Endometrium (tissue), 2 donors: ENCODE measurements at regions not wholly inside any gene's neighbourhood (a gene's known extent, or its start where the extent isn't known, plus 50 kb on each side); places are given as distances from the start of the nearest gene placed in this dataset.

Experiments used
- FAIRE-seq: peaks from 2 replicates; lab custom pipeline; 2012; peaks lifted over from hg19 to GRCh38; lab: Jason Lieb, UNC
- donor health status: control.
- donor health status: control.

GRCh38 chr4:54545663-54546424 is 111.9 kb upstream of the KIT start:
- FAIRE-seq = no peak

- no peak for FAIRE-seq
These were observed 110.3 kb upstream of the KIT start for GRCh38 chr4:54547299-54548097.

GRCh38 chr4:54548098-54548620 is 109.6 kb upstream of the KIT start:
- FAIRE-seq = no peak

GRCh38 chr4:54548831-54549460 is 108.8 kb upstream of the KIT start:
- FAIRE-seq = no peak

- no peak for FAIRE-seq
These were observed 107.2 kb upstream of the KIT start for GRCh38 chr4:54550395-54551171.

GRCh38 chr4:54553001-54553400 is 104.8 kb upstream of the KIT start:
- FAIRE-seq = no peak

GRCh38 chr4:54554339-54554990 is 103.3 kb upstream of the KIT start:
- no peak for FAIRE-seq

- FAIRE-seq = no peak
These were observed 101.7 kb upstream of the KIT start for GRCh38 chr4:54556051-54556450.

GRCh38 chr4:54556587-54556986 is 101.2 kb upstream of the KIT start:
- no peak for FAIRE-seq

GRCh38 chr4:54558889-54559677 is 98.7 kb upstream of the KIT start:
- FAIRE-seq = no peak

- no peak for FAIRE-seq
These were observed 97.2 kb upstream of the KIT start for GRCh38 chr4:54560513-54560912.

GRCh38 chr4:54561940-54562339 is 95.8 kb upstream of the KIT start:
- FAIRE-seq = no peak

- no peak for FAIRE-seq
These were observed 91.1 kb upstream of the KIT start for GRCh38 chr4:54566608-54567007.

- FAIRE-seq = no peak
These were observed 90.4 kb upstream of the KIT start for GRCh38 chr4:54567327-54567726.

- FAIRE-seq = no peak
These were observed 89.6 kb upstream of the KIT start for GRCh38 chr4:54568184-54568583.

- no peak for FAIRE-seq
These were observed 86.9 kb upstream of the KIT start for GRCh38 chr4:54570822-54571221.

- no peak for FAIRE-seq
These were observed 86.2 kb upstream of the KIT start for GRCh38 chr4:54571293-54572151.

GRCh38 chr4:54572152-54572542 is 85.6 kb upstream of the KIT start:
- FAIRE-seq = no peak

- no peak for FAIRE-seq
These were observed 83.3 kb upstream of the KIT start for GRCh38 chr4:54574500-54574899.

- no peak for FAIRE-seq
These were observed 81.8 kb upstream of the KIT start for GRCh38 chr4:54575919-54576318.
